ENCODE measurements at regions not wholly inside any gene's neighbourhood (a gene's known extent, or its start where the extent isn't known, plus 50 kb on each side); places are given as distances from the start of the nearest gene placed in this dataset.
"Not testable (repeated sequence)": the region's sequence is repeated elsewhere in the genome, so short reads cannot be mapped to it uniquely, and the experiment has no call there.

DNA sequence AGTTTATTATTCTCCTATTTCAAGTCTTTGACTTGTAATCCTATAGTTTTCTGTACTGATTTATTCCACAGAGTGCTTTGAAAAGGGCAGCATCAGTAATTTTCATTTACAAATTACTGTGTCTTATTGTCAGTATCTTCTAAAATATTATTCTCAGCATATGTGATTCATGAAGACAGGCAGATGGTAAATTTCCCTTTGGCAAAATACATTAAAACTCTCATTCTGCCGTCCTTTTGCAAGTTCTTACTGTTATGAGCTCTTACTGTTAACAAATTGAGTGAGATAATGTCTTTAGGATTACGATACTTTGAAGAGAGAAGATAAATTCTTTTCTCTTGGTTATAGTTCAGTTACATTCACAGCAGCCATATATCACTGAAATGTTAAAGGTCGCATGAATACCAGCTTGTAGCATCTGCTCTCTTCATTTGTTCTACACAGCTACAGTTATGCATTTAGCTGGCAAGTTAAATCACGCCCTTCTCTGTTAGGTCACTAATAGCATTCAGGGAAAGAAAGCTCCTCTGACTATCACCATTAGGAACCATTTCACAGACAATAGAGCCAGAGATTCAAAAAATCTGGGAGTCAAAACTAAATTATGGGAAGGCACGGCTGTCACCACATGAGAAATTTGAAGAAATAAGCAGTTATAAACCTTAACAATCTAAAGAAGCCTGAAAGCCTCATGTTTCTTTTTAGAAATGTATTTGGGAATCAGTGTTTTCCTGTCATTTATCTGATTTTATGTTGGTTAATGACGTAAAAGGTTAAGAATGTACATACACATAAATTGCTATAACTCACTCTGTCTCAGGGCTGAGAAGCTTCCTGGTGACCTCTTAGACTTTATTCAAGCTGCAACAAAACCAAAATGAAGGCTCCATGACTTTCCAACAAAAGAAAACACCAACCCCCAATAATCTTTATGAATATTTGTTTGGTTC lies 109.6 kb upstream of the SP4 start:
- no peak for DNase-seq (ENCODE audit: low spot score)

DNA sequence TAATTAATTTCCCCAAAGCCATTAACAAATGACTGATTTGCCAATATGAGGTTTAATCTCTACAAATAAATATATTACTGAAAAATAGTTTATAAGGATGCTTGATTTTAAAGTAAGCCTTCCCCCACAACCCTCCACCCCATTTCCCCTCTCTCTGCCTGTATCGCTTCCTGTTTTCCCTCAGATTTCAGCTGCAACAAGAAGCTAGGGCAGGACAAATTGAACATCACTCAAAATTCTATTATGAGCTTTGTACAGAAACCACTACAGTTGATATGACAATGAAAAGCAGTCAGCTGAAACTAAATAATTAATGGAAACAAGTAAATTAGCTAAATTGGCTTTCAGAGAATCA lies 109.0 kb upstream of the SP4 start:
- DNase-seq (ENCODE audit: low spot score): no peak

DNA sequence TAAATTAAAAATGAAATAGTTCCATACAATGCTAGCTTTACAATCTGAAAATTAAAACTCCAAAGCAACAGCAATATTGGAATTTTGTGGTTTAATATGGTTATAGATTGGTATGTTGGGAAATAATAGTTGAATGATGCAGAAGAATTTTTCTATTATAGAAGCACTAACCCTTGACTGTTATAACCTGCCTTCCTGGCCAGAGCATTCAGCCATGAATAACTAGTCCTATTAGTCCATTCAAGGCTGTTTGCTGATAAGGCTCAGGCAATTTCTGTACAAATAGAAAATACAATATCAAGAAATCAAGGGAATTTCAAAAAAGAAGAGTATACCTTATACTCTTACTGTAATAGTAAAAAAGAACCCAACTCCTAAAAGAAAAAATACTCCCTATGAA lies 101.6 kb upstream of the SP4 start:
- DNase-seq (ENCODE audit: low spot score): no peak

DNA sequence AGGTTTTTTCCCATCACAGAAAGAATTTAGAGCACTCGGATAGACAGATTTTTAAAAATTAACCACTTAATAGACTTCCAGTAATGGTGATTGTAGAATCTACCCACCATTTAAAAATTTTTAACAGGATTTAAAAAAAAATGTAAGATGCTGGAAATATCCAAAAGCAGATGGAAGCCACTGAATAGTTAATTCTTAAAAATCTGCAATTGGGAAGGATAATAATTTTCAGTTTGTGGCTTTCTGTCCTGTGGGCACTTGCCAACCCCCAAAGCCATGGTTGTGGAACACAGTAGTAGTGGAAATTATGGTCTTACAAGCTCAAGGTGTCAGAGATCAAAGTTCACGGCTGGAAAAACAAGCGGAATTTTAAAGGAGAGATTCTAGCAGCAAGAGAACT lies 101.0 kb upstream of the SP4 start:
- DNase-seq (ENCODE audit: low spot score): no peak

DNA sequence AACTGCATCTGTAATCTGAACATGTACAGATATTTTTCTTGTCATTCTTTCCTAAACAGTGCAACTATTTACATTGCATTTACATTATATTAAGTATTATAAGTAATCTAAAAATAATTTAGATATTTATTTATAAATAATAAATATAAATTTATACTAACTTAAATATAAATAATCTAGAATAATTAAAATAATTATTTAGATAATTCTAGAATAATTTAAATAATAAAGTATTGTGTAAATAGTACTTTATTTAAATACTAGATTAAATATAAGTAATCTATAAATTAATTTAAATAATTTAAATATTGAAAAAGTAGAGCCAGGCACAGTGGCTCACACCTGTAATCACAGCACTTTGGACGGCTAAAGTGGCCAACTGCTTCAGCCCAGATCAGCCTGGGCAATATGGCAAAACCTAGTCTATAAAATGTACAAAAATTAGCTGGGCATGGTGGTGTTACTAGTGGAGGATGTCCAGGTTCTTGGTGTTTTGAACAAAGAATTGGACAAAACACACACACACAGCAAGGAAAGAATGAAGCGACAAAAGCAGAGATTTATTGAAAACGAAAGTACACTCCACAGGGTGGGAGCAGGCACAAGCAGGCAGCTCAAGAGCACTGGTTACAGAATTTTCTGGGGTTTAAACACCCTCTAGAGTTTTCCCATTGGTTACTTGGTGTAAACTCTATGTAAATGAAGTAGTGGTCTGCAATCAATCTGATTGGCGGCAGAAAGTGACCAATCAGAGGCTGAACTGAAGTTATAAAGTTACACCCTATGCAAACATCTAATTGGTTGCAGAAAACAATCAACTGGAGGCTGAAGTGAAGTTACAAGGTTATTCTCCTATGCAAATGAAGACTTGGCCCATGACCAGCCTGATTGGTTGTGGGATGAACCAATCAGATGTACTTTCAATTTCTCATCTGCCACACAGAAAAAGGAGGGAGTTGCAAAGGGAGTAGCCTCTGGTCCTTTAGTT lies 100.2 kb upstream of the SP4 start:
- no peak for DNase-seq (ENCODE audit: low spot score)

DNA sequence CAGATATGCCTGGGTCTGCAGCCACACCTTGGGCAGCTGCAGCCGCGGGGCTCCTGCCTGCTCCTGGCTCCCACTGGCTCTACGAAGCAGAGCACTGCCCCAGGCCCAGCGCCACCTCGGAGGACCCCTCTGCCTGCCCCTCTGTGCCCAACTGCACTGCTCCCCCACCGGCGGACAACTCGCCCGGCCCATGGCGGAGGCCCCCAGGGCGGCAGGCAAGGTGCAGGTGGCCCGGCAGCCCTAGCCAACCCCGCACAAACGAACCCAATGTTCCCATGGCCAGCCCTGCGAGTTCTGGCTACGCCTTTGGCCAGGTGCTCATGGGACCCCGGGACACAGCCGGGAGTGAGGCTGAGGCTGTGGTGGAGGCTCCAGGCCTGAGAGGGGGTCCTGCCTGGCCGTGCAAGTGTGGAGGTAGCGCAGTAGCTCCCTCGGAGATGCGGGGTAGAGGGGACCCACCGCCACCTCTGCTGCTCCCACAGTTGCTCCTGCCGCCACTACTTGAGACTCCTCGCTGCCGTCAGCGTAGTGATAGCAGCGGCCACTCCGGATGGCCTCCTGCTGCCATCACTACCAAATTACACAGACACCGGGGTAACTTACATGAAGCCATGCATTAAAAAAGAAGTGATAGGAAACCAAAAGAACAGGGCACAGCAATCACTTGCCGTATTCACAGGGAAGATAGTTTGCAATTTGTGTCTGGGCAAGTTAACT lies 97.3 kb upstream of the SP4 start:
- DNase-seq (ENCODE audit: low spot score): no peak

DNA sequence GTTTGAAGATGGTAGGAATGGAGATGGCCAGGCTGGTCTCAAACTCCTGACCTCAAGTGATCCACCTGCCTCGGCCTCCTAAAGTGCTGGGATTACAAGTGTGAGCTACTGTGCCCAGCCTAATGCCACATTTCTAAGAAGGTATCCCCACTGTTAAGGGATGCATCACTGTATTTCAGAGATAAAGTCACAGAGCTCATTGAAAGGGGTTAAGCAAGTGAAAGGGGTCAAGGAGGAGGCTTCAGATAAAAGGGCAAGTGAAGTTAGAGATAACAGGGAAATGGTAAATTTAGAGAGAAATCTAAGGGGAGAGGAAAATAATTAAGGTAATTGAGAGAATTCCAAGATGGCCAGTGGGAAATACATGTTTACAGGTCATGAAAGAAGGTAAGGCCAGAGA lies 93.0 kb upstream of the SP4 start:
- no peak for DNase-seq (ENCODE audit: low spot score)

DNA sequence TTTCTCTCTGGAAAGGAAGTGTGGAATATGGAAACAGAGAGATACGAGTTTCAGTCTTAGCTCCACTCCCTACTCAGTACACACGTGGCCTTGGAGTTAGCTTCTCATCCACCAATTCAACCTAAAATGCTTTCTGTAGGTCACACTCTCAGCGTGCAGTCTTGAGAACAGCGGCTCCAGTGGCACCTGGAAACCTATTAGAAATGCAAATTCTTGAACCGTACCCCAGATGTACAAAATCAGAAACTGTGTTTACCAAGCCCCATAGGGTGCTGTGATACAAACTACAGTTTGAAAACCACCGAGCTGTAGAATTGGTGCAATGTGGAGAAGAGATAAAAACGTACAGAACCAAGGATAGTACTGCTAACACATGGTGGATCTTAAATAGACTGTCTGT lies 91.1 kb upstream of the SP4 start:
- DNase-seq (ENCODE audit: low spot score): no peak

DNA sequence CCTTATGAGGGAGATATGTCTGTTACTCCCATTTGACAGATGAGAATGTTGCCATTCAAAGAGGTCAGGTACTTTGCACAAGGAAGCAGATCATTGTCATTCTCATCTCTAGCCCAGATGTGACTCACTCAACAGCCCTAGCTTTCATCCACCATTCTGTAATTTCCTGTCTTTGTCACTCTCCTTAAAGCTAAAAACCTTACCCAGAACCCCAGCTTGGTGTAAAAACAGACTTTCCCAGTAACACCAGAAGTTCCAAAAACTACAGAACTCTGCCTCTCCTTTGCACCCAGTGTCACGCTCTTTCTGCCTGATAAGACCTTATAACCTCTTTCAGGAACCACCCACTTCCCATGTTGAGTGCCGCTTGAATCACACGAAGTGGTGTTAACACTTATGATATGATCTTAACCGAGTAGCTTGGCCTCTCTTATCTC lies 89.1 kb upstream of the SP4 start:
- no peak for DNase-seq (ENCODE audit: low spot score)

DNA sequence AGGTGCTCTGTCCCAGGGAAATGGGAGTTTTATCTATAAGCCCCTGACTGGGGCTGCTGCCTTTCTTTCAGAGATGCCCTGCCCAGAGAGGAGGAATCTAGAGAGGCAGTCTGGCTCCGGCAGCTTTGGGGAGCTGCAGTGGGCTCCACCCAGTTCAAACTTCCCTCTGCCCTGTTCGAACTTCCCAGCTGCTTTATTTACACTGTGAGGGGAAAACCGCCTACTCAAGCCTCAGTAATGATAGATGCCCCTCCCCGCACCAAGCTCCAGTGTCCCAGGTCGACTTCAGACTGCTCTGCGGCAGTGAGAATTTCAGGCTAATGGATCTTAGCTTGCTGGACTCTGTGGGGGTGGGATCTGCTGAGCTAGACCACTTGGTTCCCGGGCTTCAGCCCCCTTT lies 83.0 kb upstream of the SP4 start:
- DNase-seq (ENCODE audit: low spot score): not testable (repeated sequence)

DNA sequence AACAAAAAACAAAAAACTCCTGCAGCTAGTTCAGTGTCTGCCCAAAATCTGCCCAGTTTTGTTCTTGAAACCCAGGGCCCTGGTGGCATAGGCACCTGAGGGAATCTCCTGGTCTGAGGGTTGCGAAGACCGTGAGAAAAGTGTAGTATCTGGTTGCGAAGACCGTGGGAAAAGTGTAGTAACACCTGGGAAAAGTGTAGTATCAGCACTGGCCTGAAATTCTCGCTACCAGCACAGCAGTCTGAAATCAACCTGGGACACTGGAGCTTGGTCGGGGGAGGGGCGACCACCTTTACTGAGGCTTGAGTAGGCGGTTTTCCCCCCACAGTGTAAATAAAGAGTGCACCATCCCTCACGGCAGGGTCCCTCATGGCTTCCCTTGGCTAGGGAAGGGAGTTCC lies 82.5 kb upstream of the SP4 start:
- no peak for DNase-seq (ENCODE audit: low spot score)

DNA sequence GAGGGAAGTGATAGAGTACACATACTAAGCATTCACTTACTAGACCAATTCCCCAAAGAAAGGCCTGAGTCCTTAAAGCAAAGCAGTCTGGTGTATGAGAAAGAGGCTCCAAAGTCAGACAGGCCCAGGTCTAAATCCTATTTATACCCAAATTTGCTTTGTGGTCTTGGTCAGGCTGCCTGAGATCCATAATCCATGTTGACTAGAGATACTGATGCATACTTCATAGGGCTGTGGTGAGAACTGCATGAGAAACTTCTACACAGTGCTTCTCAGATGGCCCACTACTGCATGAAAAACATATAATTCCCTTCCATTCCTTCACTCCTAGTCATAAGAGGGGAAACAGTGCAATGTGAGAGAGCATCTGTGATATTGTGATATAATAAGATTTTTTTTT lies 81.6 kb upstream of the SP4 start:
- DNase-seq (ENCODE audit: low spot score): no peak

DNA sequence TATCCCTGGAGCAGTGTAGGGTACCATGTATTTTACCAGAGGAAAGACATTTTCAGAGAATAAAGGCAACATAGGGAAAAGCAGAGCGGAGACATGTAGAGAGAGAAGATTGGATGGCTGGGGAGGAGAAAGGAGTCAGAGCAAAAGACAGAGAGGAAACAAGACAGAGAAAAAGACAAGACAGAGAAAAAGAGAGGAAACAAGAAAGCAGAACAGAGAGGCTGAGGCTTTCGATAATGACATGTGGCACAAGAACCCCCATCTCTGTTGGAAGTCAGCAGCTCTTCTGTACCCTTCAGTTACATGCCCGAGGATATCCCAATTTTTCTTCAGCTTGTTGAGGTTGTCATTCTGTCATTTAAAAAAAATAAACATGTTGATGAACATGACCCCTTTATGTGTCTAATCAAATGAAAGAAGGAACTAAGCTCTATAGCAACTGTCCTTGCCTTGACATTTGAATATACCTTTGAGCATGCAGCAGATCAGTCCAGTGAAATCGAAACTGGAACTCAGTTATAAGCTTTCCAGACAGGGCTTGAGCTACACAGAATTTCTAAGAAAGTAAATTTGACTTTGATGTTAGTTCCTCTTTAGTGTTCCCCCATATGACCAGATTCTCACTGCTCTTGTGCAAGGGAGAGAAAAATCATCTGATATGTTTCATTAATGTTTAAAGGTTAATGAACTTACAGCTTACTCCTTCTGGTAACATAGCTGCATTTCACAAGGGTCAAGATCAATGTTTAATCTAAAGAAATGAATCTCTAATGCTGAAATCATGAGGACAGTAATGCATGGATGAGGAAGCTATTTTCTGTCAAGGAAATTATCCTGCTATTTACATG lies 75.1 kb upstream of the SP4 start:
- DNase-seq (ENCODE audit: low spot score): no peak

DNA sequence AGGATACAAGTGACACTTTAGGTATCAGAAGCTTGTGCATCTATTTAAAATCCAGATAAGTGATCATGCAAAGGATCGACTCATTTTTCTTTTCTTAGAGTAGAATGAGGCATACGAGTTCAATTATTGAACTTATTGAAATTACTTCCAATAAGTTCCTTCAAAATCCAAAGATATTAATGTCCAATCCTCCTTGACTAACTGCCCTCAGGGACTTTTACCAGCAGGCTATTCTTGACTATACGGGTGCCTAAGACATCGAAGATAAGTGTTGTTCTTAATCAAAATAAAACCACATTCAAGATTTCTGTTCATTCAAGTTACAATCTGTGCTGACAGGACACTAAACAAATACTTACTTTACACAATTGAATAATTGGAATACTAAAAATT lies 74.5 kb upstream of the SP4 start:
- DNase-seq (ENCODE audit: low spot score): no peak

DNA sequence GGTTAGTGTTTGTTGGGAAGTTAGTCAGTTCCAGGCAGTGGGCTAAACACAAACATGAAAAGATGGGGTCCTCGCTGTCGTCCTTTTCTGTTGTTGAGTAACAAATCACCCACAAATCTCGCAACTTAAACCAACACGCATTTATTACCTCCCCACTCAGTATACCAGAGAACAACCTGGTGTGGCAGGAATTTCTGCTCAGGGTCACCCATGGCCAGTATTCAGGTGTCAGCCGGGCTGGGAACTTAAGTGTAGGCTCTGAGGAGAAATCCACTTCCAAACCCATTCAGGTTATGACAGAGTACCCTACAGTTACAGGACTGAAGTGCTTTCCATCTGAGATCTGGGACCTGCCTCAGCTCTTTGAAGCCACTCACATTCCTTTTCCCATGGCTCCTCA lies 73.6 kb upstream of the SP4 start:
- no peak for DNase-seq (ENCODE audit: low spot score)

DNA sequence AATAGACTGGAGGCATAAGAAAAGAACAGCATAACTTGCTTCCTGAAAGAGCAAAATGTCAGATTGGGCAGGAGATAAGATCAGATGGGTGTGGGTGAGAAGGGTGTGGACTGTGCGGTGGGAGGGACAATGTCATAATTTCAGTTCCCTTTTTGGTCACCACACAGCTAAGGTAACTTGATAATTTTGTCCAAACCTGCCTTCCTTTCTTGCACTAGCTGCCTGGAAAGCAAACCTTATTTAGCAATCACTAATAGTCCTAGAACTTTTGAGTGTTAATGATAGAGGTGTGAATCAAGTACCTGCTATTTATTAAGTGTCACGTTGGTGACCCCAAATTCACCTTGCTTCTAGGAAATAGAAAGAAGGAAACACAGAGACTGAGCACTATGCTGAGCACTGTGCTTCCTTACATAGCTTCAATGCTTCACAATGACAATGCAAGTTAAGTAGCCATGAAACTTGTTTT lies 72.4 kb upstream of the SP4 start:
- DNase-seq (ENCODE audit: low spot score): no peak

DNA sequence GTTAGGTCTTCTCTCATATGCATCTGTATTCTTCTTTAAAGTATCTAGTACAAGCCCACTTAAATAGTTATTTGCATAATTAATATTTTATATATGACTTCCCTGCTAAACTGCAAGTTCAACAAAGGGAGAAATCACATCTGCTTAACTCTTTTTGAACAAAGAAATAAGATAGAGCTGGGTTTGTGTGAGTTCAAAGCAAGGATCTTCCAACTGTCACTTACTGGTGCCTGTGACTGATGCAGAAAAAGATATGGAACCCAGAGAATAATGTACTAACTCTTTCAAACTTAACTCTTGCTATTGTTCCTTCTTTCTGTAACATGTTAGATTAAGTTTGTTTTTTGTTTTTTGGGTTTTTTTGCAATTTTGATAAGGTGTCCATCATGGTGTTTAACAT lies 71.3 kb upstream of the SP4 start:
- no peak for DNase-seq (ENCODE audit: low spot score)

DNA sequence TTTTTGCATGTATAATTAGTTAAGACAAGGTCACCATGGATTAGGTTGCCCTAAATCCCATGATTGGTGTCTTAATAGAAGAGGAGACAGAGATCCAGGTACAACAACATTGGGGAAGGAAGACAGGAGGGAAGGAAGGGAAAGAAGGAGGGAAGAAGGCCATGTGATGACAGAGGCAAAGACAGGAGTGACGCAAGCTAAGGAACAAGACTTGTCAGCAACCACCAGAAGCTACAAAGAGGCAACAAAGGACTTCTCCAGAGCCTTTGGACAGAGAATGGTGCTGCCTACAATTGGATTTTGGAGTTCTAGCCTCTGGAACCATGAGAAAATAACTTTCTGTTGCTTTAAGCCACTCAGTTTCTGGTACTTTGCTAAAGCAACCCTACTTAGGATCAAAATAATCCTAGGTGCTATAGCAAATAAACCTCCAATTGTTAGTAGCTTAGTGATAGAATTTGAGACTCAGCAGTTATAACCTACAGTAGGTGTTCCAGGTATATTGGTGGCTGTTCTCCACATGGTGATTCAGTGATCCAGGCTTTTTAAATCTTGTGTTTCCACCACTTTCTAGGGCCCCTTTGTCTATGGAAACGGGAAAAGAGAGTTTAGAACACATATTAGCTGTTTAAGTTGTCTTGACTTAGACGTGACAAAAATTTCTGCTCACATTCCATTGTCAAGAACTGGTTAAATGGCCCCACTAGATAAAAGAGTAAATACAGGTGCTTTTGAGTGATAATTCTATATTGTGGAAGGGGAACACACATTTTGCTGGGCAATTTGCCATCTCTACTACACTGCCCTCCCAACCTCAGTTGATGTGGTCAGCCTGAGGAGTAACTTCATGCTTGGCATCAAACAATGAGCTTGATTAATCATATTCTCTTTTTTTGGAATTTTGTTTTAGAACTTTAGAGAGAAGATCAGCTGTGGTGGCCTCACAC lies 70.5 kb upstream of the SP4 start:
- DNase-seq (ENCODE audit: low spot score): no peak

DNA sequence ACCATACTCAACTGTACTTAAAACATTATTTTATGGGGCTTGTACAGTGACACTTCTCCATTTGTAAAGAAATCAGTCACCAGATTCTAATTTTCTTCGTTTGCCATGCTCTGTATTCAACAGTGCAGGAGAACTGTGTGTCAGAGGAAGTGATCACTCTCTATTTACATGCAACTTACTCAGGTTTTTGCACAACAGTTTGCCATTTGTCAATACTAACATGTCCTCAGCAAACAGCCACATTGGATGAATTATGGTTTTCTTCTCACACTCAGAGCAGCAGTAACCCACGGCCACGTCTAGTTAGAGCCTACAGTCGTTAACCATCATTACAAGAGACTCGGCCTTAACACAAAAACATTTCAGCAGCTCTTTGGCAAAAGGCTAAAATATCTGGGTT lies 69.2 kb upstream of the SP4 start:
- DNase-seq (ENCODE audit: low spot score): no peak

DNA sequence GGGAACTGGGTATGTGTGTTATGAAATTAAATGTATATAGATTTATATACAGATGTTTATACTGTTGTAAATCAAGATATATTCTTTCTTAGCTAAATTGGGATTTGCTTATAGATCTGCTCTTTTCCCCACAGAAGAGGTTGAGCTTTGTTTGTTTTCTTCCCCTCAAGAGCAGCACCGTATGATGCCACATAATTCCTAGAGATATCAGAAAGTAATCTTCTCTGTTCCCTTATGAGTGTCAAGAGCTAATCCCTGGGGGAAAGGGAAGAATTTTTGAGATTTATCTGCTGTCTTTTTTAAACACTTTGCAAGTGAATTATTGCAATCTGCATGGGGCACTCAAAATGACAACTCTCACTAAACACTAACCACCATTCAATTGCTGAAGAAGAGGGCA lies 68.7 kb upstream of the SP4 start:
- DNase-seq (ENCODE audit: low spot score): no peak

All from LoVo (cell line).